Activated naive CD4-positive, alpha-beta T cell treated with anti-CD3 and anti-CD28 coated beads, Interleukin-2, amount 50 U/mL, for 16 hours (primary cell): ENCODE measurements at regions not wholly inside any gene's neighbourhood (a gene's known extent, or its start where the extent isn't known, plus 50 kb on each side); places are given as distances from the start of the nearest gene placed in this dataset.
"Not testable (repeated sequence)": the region's sequence is repeated elsewhere in the genome, so short reads cannot be mapped to it uniquely, and the experiment has no call there.

Experiments
- DNase-seq: peaks from one replicate; pipeline ENCODE4 v3.0.0-alpha.2; 2020

GRCh38 chr4:118504927-118505326 lies 152.1 kb upstream of the PRSS12 start:
- DNase-seq, result not testable (repeated sequence)

GRCh38 chr4:118505491-118505890 lies 152.7 kb upstream of the PRSS12 start:
- not testable (repeated sequence) for DNase-seq

DNA sequence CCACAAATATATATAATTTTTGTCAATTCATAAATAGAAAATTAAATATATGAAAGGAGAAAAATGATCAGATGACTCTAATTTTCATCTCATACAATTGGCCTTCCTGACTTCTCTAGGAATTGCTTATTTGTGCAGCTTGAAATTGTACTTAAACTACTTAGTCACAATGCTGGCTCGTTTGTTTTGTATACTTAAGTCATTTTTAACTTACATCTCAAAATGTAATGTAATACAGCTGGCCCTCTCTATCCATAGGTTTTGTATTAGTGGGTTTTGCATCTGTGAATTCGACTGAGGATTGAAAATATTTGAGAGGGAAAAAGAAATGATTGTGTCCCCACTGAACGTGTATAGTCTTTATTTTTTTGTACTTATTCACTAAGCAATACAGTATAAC lies 160.1 kb upstream of the PRSS12 start:
- not testable (repeated sequence) for DNase-seq

GRCh38 chr4:118514332-118514731 lies 161.5 kb upstream of the PRSS12 start:
- not testable (repeated sequence) for DNase-seq

- not testable (repeated sequence) for DNase-seq
These were observed 163.3 kb upstream of the PRSS12 start for GRCh38 chr4:118516107-118516506.

GRCh38 chr4:118530107-118530506 lies 155.1 kb upstream of the METTL14 start:
- DNase-seq, result not testable (repeated sequence)

DNA sequence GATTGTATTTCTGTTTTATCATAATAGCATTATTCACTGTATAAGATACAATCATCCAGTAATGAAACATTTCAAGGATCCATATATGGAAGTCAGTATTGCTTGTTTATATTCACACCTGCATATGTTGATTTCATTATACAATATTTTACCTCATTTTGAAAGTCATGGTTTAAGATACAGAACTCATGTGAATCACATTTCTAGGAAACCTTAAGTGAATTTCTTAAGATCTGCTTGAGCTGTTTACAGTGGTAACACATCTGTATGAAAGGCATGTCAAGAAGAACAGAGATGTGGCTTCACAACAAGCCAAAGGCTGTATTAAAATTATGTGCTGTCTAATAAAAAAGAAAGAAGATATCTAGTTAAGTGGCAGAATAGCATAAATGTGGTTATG lies 153.2 kb upstream of the METTL14 start:
- DNase-seq, result not testable (repeated sequence)

DNA sequence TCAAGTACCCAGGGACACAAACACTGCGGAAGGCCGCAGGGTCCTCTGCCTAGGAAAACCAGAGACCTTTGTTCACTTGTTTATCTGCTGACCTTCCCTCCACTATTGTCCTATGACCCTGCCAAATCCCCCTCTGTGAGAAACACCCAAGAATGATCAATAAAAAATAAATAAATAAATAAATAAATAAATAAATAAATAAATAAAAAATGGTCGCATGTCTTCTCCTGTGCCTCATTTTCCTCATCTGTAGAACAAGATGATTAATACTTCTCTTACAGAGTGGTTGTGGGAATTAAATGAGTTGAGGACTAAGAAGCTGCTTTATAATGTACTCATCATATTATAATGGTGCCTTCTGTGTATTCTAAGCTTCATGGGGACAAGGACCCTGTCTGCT lies 149.4 kb upstream of the METTL14 start:
- not testable (repeated sequence) for DNase-seq

DNA sequence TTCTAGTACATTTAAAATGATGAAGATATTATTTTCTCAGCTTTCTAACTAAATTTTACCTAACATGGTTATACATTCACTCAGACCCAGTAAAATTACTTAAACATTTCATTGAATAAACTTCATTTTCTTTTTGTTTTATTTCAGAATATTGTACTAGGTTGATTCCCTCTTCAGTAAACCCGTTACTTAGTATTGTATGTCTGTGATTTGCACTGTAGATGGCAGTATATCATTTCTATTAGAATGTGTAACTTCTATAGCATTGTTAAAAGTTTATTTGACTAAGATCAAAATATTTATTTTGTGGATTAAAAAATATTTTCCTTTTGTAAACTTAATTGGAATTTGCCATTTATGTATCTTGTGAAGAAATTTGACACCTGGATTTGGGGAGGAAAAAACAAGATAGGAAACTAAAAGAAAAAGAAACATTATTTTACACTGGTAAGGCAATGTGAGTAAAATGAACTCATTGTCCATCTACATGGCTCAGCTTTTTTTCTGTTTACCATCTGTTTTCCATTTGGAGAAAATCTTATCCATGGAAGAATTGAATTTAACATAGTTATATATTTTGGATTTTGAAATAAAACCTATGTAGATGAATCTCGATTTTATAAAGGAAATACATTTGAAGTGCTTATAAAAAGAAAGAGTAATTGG lies 145.6 kb upstream of the METTL14 start:
- DNase-seq, result not testable (repeated sequence)

GRCh38 chr4:118556576-118556975 lies 128.6 kb upstream of the METTL14 start:
- DNase-seq, result not testable (repeated sequence)

GRCh38 chr4:118557298-118557851 lies 127.8 kb upstream of the METTL14 start:
- DNase-seq, result no peak

DNA sequence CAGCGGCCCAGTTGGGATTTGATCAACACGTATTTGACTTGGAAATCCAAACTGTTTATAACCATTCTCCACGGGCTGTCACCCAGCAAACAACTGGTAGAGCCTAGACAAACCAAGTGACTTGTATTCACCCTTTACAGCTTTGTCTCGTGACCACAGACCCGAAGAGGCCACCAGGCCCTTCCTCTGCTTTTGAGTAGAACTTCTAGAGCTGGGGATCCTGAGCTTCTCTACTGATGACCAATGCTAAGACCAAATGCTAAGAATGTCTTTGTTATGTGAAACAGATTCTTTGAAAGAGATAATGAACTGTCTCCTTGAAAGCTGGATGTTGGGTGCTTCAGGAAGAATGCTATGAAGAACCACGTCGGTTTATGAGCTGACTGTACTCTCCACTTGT lies 127.0 kb upstream of the METTL14 start:
- DNase-seq, result not testable (repeated sequence)

GRCh38 chr4:118561559-118561958 lies 123.6 kb upstream of the METTL14 start:
- DNase-seq, result not testable (repeated sequence)

- DNase-seq, result not testable (repeated sequence)
These were observed 119.1 kb upstream of the METTL14 start for GRCh38 chr4:118566003-118566513.

DNA sequence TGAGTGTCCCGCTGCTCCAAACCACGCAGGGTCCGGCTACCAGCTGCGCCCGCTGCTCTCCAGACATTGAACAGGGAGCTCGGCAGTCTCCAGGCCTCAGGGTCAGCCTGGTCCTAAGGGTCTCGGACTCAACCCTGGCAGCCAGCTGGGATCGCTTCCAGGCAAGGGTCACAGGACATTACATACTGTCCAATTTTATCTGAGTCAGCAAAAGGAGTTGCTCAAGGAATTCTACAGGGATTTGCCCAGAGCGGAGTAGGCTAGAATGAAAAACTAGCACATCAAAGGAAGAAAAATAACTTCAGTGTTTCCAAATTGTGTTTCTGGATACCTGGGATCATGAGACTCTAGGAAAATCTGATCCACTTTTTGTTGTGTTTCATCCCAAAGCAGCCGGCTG lies 112.2 kb upstream of the METTL14 start:
- not testable (repeated sequence) for DNase-seq

DNA sequence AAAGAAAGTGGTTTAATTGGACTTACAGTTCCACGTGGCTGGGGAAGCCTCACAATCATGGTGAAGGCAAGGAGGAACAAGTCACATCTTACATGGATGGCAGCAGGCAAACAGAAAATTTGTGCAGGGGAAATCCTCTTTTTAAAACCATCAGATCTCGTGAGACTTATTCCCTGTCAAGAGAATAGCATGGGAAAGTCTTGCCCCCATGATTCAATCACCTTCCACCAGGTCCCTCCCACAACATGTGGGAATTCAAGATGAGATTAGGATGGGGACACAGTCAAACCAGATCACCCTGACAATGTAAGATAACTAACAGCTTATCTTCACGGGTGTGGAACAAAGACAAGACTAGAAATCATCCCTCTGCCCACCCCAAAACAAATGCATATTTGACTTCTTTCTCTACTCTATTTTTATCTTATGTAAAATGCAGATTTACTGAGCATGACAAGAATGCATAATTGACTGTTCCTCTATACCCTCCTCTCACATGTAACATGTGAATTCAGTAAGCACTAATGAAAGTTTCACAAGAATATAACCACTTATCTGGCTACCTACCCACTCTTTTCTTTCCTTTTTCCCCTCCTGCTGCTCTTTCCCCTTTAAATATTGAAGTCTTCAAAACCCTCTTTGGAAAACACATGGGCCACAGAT lies 110.8 kb upstream of the METTL14 start:
- not testable (repeated sequence) for DNase-seq

DNA sequence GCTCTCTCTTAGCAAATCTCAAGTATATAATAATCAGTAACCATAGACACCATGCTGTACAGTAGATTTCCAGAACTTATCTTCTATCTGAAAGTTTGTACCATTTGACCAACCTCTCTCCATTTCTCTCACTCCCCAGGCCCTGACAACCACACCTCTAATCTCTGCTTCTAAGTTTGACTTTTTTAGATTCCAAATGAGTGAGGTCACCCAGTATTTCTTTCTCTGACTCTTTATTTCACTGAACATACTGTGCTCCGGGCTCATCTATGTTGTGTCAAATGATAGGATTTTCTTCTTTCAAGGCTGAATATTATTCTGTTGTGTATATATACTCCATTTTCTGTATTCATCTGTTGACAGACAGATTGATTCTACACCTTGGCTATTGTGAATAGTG lies 110.1 kb upstream of the METTL14 start:
- DNase-seq, result not testable (repeated sequence)

DNA sequence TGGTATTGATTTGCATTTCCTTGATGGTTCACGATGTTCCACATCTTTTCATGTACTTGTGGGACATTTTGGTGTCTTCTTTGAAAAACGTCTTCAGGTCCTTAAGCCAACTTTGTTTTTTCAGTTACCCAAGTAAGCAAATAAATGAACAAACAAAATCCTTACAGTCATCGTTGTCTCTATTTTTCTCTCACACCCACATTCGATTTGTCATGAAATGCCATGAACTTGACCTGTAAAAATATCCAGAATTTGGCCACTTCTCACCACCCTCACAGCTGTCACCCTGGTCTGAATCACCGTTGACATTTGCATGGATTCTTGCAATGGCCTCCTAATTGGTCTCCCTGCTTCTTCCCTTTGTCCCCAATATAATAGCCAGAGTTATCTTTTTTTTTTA lies 109.5 kb upstream of the METTL14 start:
- not testable (repeated sequence) for DNase-seq

GRCh38 chr4:118576709-118577219 lies 108.4 kb upstream of the METTL14 start:
- not testable (repeated sequence) for DNase-seq

DNA sequence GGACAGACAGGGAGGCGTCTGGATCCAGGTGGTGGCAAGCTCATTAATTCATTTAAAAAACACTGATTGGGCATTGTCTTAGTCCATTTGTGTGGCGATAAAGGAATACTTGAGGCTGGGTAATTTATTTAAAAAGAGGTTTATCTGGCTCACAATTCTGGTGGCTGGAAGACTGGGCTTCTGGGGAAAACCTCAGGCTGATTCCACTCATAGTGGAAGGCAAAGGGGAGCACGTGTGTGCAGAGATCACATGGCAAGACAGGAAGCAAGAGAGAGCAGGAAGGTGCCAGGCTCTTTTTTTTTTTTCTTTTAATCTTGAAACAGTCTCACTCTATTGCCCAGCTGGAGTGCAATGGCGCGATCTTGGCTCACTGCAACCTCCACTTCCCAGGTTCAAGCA lies 100.2 kb upstream of the METTL14 start:
- no peak for DNase-seq

DNA sequence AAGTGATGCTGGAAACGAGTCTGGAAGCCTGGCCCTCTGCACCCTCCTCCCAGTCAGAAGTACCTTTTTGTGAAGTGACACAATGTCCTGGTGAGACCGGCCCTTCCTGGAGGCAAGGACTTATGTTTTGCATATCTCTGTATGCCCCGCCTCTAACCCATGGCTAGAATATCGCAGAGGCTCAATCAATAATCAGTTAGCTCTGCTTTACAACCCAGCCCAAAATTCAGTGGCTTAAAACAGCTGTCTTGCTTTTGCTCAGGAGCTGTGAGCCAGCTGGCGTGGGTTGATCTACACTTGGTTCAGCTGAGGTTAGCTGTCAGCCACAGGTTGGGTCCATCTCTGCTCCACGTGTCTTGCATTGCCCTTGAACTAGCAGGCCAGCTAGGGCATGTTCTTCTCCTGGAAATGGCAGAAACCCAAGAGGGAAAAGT lies 98.8 kb upstream of the METTL14 start:
- DNase-seq, result no peak

GRCh38 chr4:118587116-118587831 lies 97.9 kb upstream of the METTL14 start:
- no peak for DNase-seq

- DNase-seq, result no peak
These were observed 97.2 kb upstream of the METTL14 start for GRCh38 chr4:118587946-118588345.
